Naive B cell (primary cell): ENCODE measurements at regions not wholly inside any gene's neighbourhood (a gene's known extent, or its start where the extent isn't known, plus 50 kb on each side); places are given as distances from the start of the nearest gene placed in this dataset.

Experiments used
- ATAC-seq, 2 donors: fragments of 150-1000 bp; cut with Tn5 transposase; 2 replicates each; pipeline ENCODE4 v1.10.0; 2021; ENCODE audit warnings: low read depth in 2 of 2, mild to moderate bottlenecking in 2 of 2, moderate library complexity in 2 of 2
- DNase-seq: peaks from one replicate; pipeline ENCODE4 v3.0.0; 2022
- H3K27ac Mint-ChIP-seq, 6 donors: one replicate each; pipeline ENCODE4 v1.8.0; 2020 to 2022; ENCODE audit warnings: mild to moderate bottlenecking in 6 of 6, mixed read lengths in 6 of 6, moderate library complexity in 5 of 6, inconsistent platforms in 2 of 6
- H3K27me3 Mint-ChIP-seq, 3 donors: one replicate each; pipeline ENCODE4 v1.8.0; 2021 to 2022; ENCODE audit warnings: mixed read lengths in 3 of 3, mild to moderate bottlenecking in 1 of 3
- H3K36me3 Mint-ChIP-seq, 2 donors: one replicate each; pipeline ENCODE4 v1.8.0; 2020 to 2022; ENCODE audit warnings: mixed read lengths in 2 of 2, inconsistent platforms in 1 of 2, mild to moderate bottlenecking in 1 of 2
- H3K4me1 Mint-ChIP-seq, 3 donors: one replicate each; pipeline ENCODE4 v1.8.0; 2020 to 2022; ENCODE audit warnings: mixed read lengths in 3 of 3, inconsistent platforms in 1 of 3, mild to moderate bottlenecking in 1 of 3, moderate library complexity in 1 of 3
- H3K4me3 Mint-ChIP-seq, 8 donors: one replicate each; pipeline ENCODE4 v1.8.0; 2020 to 2022; ENCODE audit warnings: mild to moderate bottlenecking in 8 of 8, mixed read lengths in 8 of 8, moderate library complexity in 8 of 8, inconsistent platforms in 2 of 8
- H3K9me3 Mint-ChIP-seq, 7 donors: one replicate each; pipeline ENCODE4 v1.8.0; 2020 to 2022; ENCODE audit warnings: mixed read lengths in 7 of 7, mild to moderate bottlenecking in 5 of 7, inconsistent platforms in 2 of 7, moderate library complexity in 1 of 7

GRCh38 chr1:218642033-218642948 is 297.2 kb downstream of the TGFB2 start:
- no peaks in the 10 kb centered on the region for H3K27me3 Mint-ChIP-seq
- H3K4me1 Mint-ChIP-seq = no peaks in the 10 kb centered on the region
- H3K4me3 Mint-ChIP-seq = no peak overlapping the region
- H3K36me3 Mint-ChIP-seq = no peaks in the 10 kb centered on the region
- no peak for ATAC-seq
- no peak overlapping the region for H3K27ac Mint-ChIP-seq
- no peak for DNase-seq
- no peaks in the 10 kb centered on the region for H3K9me3 Mint-ChIP-seq

GRCh38 chr1:218643281-218643680 is 298.1 kb downstream of the TGFB2 start:
- no peaks in the 10 kb centered on the region for H3K4me1 Mint-ChIP-seq
- H3K27ac Mint-ChIP-seq = no peak overlapping the region
- no peak for ATAC-seq
- no peaks in the 10 kb centered on the region for H3K27me3 Mint-ChIP-seq
- H3K36me3 Mint-ChIP-seq = no peaks in the 10 kb centered on the region
- H3K4me3 Mint-ChIP-seq = no peak overlapping the region
- peaks cover 0 to 4% (median 0%) of the 10 kb centered on the region in 7 donors for H3K9me3 Mint-ChIP-seq
- DNase-seq = no peak

GRCh38 chr1:218643926-218644325 is 298.8 kb downstream of the TGFB2 start:
- H3K27me3 Mint-ChIP-seq = no peaks in the 10 kb centered on the region
- H3K4me3 Mint-ChIP-seq = no peak overlapping the region
- H3K9me3 Mint-ChIP-seq = peaks cover 0 to 4% (median 0%) of the 10 kb centered on the region in 7 donors
- ATAC-seq (no peak), DNase-seq (no peak)
- no peaks in the 10 kb centered on the region for H3K36me3 Mint-ChIP-seq
- H3K4me1 Mint-ChIP-seq = no peaks in the 10 kb centered on the region
- H3K27ac Mint-ChIP-seq = no peak overlapping the region

- Mint-ChIP-seq H3K4me3 (no peak overlapping the region), H3K27me3 (no peaks in the 10 kb centered on the region), H3K36me3 (no peaks in the 10 kb centered on the region), H3K4me1 (no peaks in the 10 kb centered on the region), H3K27ac (no peak overlapping the region), H3K9me3 (peaks cover 0 to 5% (median 2%) of the 10 kb centered on the region in 7 donors)
- DNase-seq (no peak), ATAC-seq (no peak)
Observed at GRCh38 chr1:218646288-218646687, 301.2 kb downstream of the TGFB2 start.

- Mint-ChIP-seq H3K9me3 (peaks cover 0 to 4% (median under 1%) of the 10 kb centered on the region in 7 donors), H3K27ac (no peak overlapping the region), H3K4me1 (no peaks in the 10 kb centered on the region), H3K36me3 (no peaks in the 10 kb centered on the region), H3K27me3 (peaks cover 4 to 20% (median 11%) of the 10 kb centered on the region in 3 donors), H3K4me3 (no peak overlapping the region)
- no peak for DNase-seq
- ATAC-seq = no peak
Observed at GRCh38 chr1:218656301-218657037, 311.3 kb downstream of the TGFB2 start.

GRCh38 chr1:218658269-218658668 is 313.1 kb downstream of the TGFB2 start:
- no peaks in the 10 kb centered on the region for H3K4me1 Mint-ChIP-seq
- H3K27me3 Mint-ChIP-seq = peaks cover 4 to 20% (median 6%) of the 10 kb centered on the region in 3 donors
- H3K9me3 Mint-ChIP-seq = peaks cover 0 to 2% (median 0%) of the 10 kb centered on the region in 7 donors
- H3K27ac Mint-ChIP-seq = no peak overlapping the region
- H3K4me3 Mint-ChIP-seq = no peak overlapping the region
- H3K36me3 Mint-ChIP-seq = no peaks in the 10 kb centered on the region
- ATAC-seq = no peak
- DNase-seq = no peak

GRCh38 chr1:218658899-218659298 is 313.8 kb downstream of the TGFB2 start:
- Mint-ChIP-seq H3K27me3 (peaks cover 4 to 20% (median 6%) of the 10 kb centered on the region in 3 donors), H3K9me3 (peaks cover 0 to 2% (median 0%) of the 10 kb centered on the region in 7 donors), H3K36me3 (no peaks in the 10 kb centered on the region), H3K27ac (no peak overlapping the region), H3K4me1 (no peaks in the 10 kb centered on the region), H3K4me3 (no peak overlapping the region)
- ATAC-seq (no peak), DNase-seq (no peak)

- Mint-ChIP-seq H3K36me3 (no peaks in the 10 kb centered on the region), H3K4me1 (no peaks in the 10 kb centered on the region), H3K27ac (no peak overlapping the region), H3K9me3 (peaks cover 0 to 2% (median 0%) of the 10 kb centered on the region in 7 donors), H3K4me3 (no peak overlapping the region), H3K27me3 (peaks cover 4 to 18% (median 6%) of the 10 kb centered on the region in 3 donors)
- ATAC-seq (no peak), DNase-seq (no peak)
Observed at GRCh38 chr1:218659911-218660677, 315.0 kb downstream of the TGFB2 start.

- H3K27me3 Mint-ChIP-seq = peaks cover 0 to 12% (median 6%) of the 10 kb centered on the region in 3 donors
- no peak overlapping the region for H3K27ac Mint-ChIP-seq
- ATAC-seq (no peak), DNase-seq (no peak)
- H3K36me3 Mint-ChIP-seq = no peaks in the 10 kb centered on the region
- H3K4me3 Mint-ChIP-seq = no peak overlapping the region
- H3K4me1 Mint-ChIP-seq = no peaks in the 10 kb centered on the region
- H3K9me3 Mint-ChIP-seq = peaks cover 0 to 3% (median 0%) of the 10 kb centered on the region in 7 donors
Observed at GRCh38 chr1:218660678-218661053, 315.5 kb downstream of the TGFB2 start.

GRCh38 chr1:218661411-218661810 is 316.3 kb downstream of the TGFB2 start:
- Mint-ChIP-seq H3K4me3 (no peak overlapping the region), H3K27ac (no peak overlapping the region), H3K9me3 (peaks cover 0 to 5% (median 0%) of the 10 kb centered on the region in 7 donors), H3K4me1 (no peaks in the 10 kb centered on the region), H3K27me3 (peaks cover 0 to 9% (median 6%) of the 10 kb centered on the region in 3 donors), H3K36me3 (no peaks in the 10 kb centered on the region)
- DNase-seq = no peak
- ATAC-seq = no peak

- Mint-ChIP-seq H3K4me3 (peak overlapping the region in 1 of 8 donors; percentile 2), H3K27me3 (no peaks in the 10 kb centered on the region), H3K27ac (no peak overlapping the region), H3K4me1 (no peaks in the 10 kb centered on the region), H3K36me3 (no peaks in the 10 kb centered on the region), H3K9me3 (peaks cover 0 to 5% (median under 1%) of the 10 kb centered on the region in 7 donors)
- ATAC-seq (no peak), DNase-seq (no peak)
Observed at GRCh38 chr1:218664385-218665170, 319.4 kb downstream of the TGFB2 start.

- no peak for DNase-seq
- H3K27me3 Mint-ChIP-seq = no peaks in the 10 kb centered on the region
- H3K4me3 Mint-ChIP-seq = no peak overlapping the region
- peaks cover 0 to 4% of the 10 kb centered on the region in 2 donors for H3K36me3 Mint-ChIP-seq
- no peak overlapping the region for H3K27ac Mint-ChIP-seq
- no peaks in the 10 kb centered on the region for H3K4me1 Mint-ChIP-seq
- H3K9me3 Mint-ChIP-seq = peaks cover 0 to 7% (median 3%) of the 10 kb centered on the region in 7 donors
- ATAC-seq = no peak
Observed at GRCh38 chr1:218665221-218665620, 320.1 kb downstream of the TGFB2 start.
